ENCODE measurements at regions not wholly inside any gene's neighbourhood (a gene's known extent, or its start where the extent isn't known, plus 50 kb on each side); places are given as distances from the start of the nearest gene placed in this dataset.

GRCh38 chr14:93857500-93858283, 69.4 kb upstream of the PRIMA1 start:
- peak; percentile 19 to 62 (median 37) for DNase-seq
- no peak overlapping the region for H3K27ac ChIP-seq (ENCODE audit: low read depth in 1 of 2, low read length in 1 of 2)
- H3K27me3 ChIP-seq (ENCODE audit: control insufficient read depth in 3 of 3, insufficient read depth in 3 of 3, low read length in 2 of 3) = no peaks in the 10 kb centered on the region
- 52 to 62% methylated on average over 12 of the region's 12 CpGs for WGBS, 2 donors
- no peaks in the 10 kb centered on the region for H3K36me3 ChIP-seq (ENCODE audit: control insufficient read depth in 4 of 4, insufficient read depth in 4 of 4, low read length in 4 of 4)
- no peak for ATAC-seq (ENCODE audit: insufficient read depth, low FRiP score)
- H3K9ac ChIP-seq (ENCODE audit: insufficient read depth in 1 of 2, low read length in 2 of 2) = no peak overlapping the region
- no peak for TF ChIP-seq CTCF (IDR thresholded peaks at IDR 0.05; ENCODE audit: control extremely low read depth, extremely low read depth)
- peaks cover 0 to 6% (median 0%) of the 10 kb centered on the region in 5 donors for H3K4me1 ChIP-seq (ENCODE audit: control insufficient read depth in 5 of 5, insufficient read depth in 5 of 5, low read length in 5 of 5)
- H3K9me3 ChIP-seq (ENCODE audit: control insufficient read depth in 4 of 4, insufficient read depth in 3 of 4, low read length in 3 of 4) = no peaks in the 10 kb centered on the region
- H3K4me3 ChIP-seq = no peak overlapping the region

- H3K9ac ChIP-seq (ENCODE audit: insufficient read depth in 1 of 2, low read length in 2 of 2) = no peak overlapping the region
Observed at GRCh38 chr14:93857081-93857480, 68.8 kb upstream of the PRIMA1 start.

GRCh38 chr14:93855737-93856136, 67.5 kb upstream of the PRIMA1 start:
- no peak overlapping the region for H3K4me3 ChIP-seq
- DNase-seq (no peak), ATAC-seq (ENCODE audit: insufficient read depth, low FRiP score) (no peak)
- H3K9me3 ChIP-seq (ENCODE audit: control insufficient read depth in 4 of 4, insufficient read depth in 3 of 4, low read length in 3 of 4) = no peaks in the 10 kb centered on the region
- H3K4me1 ChIP-seq (ENCODE audit: control insufficient read depth in 5 of 5, insufficient read depth in 5 of 5, low read length in 5 of 5) = peaks cover 0 to 6% (median 0%) of the 10 kb centered on the region in 5 donors
- WGBS, 2 donors = 50 to 62% methylated on average over 3 of the region's 3 CpGs
- no peak overlapping the region for H3K9ac ChIP-seq (ENCODE audit: insufficient read depth in 1 of 2, low read length in 2 of 2)
- H3K36me3 ChIP-seq (ENCODE audit: control insufficient read depth in 4 of 4, insufficient read depth in 4 of 4, low read length in 4 of 4) = no peaks in the 10 kb centered on the region
- no peaks in the 10 kb centered on the region for H3K27me3 ChIP-seq (ENCODE audit: control insufficient read depth in 3 of 3, insufficient read depth in 3 of 3, low read length in 2 of 3)
- H3K27ac ChIP-seq (ENCODE audit: low read depth in 1 of 2, low read length in 1 of 2) = no peak overlapping the region
- no peak for TF ChIP-seq CTCF (IDR thresholded peaks at IDR 0.05; ENCODE audit: control extremely low read depth, extremely low read depth)

More at GRCh38 chr14:93857081-93857480, 68.8 kb upstream of the PRIMA1 start:
- no peak for ATAC-seq (ENCODE audit: insufficient read depth, low FRiP score)
- Histone ChIP-seq H3K36me3 (ENCODE audit: control insufficient read depth in 4 of 4, insufficient read depth in 4 of 4, low read length in 4 of 4) (no peaks in the 10 kb centered on the region), H3K9me3 (ENCODE audit: control insufficient read depth in 4 of 4, insufficient read depth in 3 of 4, low read length in 3 of 4) (no peaks in the 10 kb centered on the region), H3K4me1 (ENCODE audit: control insufficient read depth in 5 of 5, insufficient read depth in 5 of 5, low read length in 5 of 5) (peaks cover 0 to 6% (median 0%) of the 10 kb centered on the region in 5 donors), H3K27me3 (ENCODE audit: control insufficient read depth in 3 of 3, insufficient read depth in 3 of 3, low read length in 2 of 3) (no peaks in the 10 kb centered on the region), H3K27ac (ENCODE audit: low read depth in 1 of 2, low read length in 1 of 2) (no peak overlapping the region), H3K4me3 (no peak overlapping the region)
- no peak for TF ChIP-seq CTCF (IDR thresholded peaks at IDR 0.05; ENCODE audit: control extremely low read depth, extremely low read depth)
- DNase-seq = no peak
- WGBS, 2 donors = 59 to 66% methylated on average over 4 of the region's 4 CpGs
